SK-N-MC (cell line): ENCODE measurements at regions not wholly inside any gene's neighbourhood (a gene's known extent, or its start where the extent isn't known, plus 50 kb on each side); places are given as distances from the start of the nearest gene placed in this dataset.

Experiments used
- EZH2 ChIP-seq: fragments of 200-600 bp; sonication (generic); IDR thresholded peaks from one replicate; pipeline ENCODE4 v1.6.1; 2017; ENCODE audit warnings: antibody characterized with exemption
- FOXP2 ChIP-seq: optimal IDR thresholded peaks from 2 replicates; pipeline ENCODE3; 2011; ENCODE audit warnings: mild to moderate bottlenecking, moderate library complexity; ENCODE audit not compliant: insufficient read depth; ENCODE audit errors: extremely low read length, control extremely low read depth
- POLR2AphosphoS5 ChIP-seq: IDR thresholded peaks from 2 replicates; pipeline ENCODE4 v1.6.1; 2012; ENCODE audit warnings: mild to moderate bottlenecking, low read depth, low read length, borderline replicate concordance

DNA sequence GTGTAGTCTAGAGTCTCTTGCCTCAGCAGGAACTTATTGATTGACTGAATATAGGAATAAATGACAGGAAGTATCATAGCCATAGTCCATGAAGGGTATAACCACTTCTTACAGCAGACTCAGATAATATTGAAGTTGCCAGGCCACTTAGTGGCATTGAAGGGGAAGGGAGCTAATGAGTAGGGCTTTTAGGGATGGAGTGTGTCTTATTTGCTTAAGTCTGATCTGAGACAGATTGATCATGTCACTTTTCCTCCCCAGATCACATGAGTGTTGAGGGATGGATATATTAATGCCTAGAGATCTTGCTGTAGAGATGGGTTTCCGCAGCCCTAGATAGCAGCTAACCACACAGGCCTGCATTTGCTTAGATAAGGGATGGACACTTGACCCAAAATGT lies 62.2 kb upstream of the NBEA start:
- TF ChIP-seq EZH2 (no peak), FOXP2 (no peak), POLR2AphosphoS5 (no peak)
